ENCODE measurements at regions not wholly inside any gene's neighbourhood (a gene's known extent, or its start where the extent isn't known, plus 50 kb on each side); places are given as distances from the start of the nearest gene placed in this dataset.
"Not testable (repeated sequence)": the region's sequence is repeated elsewhere in the genome, so short reads cannot be mapped to it uniquely, and the experiment has no call there.

GRCh38 chr2:72001937-72002690 lies 145.5 kb downstream of the CYP26B1 start:
- DNase-seq, result no peak

- DNase-seq, result no peak
These were observed 147.6 kb downstream of the CYP26B1 start for GRCh38 chr2:72000110-72000509.

DNA sequence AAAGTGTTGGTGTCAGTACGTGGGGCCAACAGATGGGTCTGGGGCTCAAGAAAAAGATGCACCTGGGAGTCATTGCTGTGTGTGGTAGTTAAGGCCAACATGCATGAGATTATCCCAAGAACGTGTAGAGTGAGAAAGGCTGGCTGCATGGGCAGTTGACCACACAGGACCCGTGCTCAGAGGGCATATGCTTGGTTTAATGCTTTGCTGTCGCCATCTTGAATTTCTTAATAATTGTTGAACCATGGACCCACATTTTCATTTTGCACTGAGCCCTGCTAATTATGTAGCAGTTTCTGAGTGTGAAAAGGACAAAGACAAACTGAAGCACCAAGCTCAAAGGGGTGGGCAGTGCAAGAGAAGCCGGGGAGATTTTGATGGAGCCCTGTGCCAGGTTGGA lies 148.1 kb downstream of the CYP26B1 start:
- DNase-seq, result no peak

DNA sequence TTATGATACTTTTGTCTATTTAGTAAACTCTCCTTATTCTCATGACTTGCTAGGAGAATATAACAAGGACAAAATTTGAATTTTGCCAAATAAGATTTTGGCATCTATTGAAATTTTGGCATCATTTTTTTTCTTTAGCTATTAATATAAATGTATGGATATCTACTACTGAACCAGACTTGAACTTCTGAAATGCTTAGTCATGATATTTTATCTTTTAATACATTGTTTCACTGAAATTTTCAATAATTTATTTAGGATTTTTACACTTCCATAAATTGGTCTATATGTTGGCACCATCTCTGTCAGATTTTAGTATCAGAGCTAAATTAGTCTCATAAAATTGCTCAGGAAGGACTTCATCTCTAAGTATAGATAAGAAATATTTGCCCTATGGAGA lies 149.8 kb downstream of the CYP26B1 start:
- DNase-seq, result no peak

- DNase-seq, result peak; percentile 50
These were observed 152.5 kb downstream of the CYP26B1 start for GRCh38 chr2:71995067-71995665.

DNA sequence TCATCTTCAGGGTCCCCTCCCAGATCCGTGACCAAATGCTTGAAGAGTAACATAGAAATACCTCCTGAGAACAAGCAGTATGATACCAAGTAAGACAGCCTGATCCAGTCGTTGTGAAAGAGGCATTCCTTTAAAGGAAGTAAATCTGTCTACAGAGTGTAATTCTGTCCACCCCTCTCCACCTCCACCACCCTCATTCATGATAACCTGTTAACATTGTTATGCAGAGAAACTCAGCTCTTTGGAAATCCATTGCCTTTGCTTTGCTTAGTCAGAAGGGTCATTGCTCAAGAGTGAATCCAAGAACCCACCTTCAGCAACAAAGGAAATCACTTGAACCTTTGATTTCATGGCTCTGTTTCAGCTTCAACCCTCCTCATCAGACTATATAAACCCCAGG lies 155.6 kb downstream of the CYP26B1 start:
- no peak for DNase-seq

- DNase-seq, result no peak
These were observed 156.3 kb downstream of the CYP26B1 start for GRCh38 chr2:71991397-71991796.

- no peak for DNase-seq
These were observed 156.8 kb downstream of the CYP26B1 start for GRCh38 chr2:71990826-71991225.

- DNase-seq, result no peak
These were observed 157.5 kb downstream of the CYP26B1 start for GRCh38 chr2:71990122-71990521.

- no peak for DNase-seq
These were observed 158.0 kb downstream of the CYP26B1 start for GRCh38 chr2:71989671-71990070.

GRCh38 chr2:71988170-71988569 lies 159.5 kb downstream of the CYP26B1 start:
- DNase-seq, result no peak

DNA sequence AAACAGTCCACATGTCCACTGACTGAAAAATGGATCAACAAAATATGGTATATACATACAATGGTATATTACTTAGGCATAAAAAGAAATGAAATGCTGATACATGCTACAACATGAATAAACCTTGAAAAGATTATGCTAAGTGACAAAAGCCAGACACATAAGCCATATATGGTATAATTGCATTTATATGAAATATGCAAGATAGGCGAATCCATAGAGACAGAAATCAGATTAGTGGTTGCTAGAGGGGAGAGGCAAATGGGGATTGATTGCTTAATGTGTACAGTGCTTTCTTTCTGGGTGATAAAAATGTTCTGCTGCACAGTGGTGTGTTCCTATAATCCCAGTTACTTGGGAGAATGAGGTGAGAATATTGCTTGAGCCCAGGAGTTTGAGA lies 171.0 kb downstream of the CYP26B1 start:
- no peak for DNase-seq

DNA sequence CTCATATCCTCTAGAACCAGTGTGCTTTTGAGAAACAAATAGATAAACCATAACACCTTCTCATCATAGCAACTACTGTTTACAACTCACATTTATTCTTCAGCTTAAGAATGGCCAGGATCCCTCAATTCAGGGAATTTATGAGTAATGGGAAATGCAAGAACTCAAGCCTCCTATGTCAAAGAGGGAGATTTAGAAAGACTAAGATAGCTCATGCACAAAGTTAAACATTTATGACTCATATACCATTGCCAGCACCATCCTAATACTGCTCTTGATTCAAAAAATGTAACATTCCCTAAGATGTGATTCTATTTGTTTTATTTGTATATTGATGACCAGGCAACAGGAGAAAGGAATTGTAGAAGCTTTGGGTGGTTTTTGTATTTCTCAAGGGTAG lies 172.8 kb downstream of the CYP26B1 start:
- DNase-seq, result peak; percentile 29

- no peak for DNase-seq
These were observed 176.2 kb downstream of the CYP26B1 start for GRCh38 chr2:71971493-71971892.

DNA sequence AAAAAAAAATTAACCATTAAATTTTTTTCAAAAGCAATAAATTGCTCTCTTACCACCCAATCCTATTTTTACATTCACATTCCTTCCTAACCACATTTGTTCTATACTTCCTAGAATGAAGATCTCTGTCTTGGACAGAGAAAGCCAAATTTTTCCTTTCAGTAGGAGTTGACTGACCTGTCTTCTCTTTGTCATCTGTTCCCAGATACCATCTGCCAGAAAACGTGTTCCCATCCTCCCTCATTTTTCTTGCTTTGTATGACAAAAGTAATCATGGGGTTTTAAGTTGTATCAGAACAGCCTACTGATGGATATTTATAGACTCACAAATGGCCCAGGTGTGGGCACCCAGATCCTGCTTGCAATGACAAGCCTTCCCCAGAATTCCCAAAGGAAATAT lies 182.1 kb downstream of the CYP26B1 start:
- no peak for DNase-seq

GRCh38 chr2:71962911-71963694 lies 184.6 kb downstream of the CYP26B1 start:
- peak; percentile 53 for DNase-seq

- DNase-seq, result no peak
These were observed 185.3 kb downstream of the CYP26B1 start for GRCh38 chr2:71962350-71962749.

DNA sequence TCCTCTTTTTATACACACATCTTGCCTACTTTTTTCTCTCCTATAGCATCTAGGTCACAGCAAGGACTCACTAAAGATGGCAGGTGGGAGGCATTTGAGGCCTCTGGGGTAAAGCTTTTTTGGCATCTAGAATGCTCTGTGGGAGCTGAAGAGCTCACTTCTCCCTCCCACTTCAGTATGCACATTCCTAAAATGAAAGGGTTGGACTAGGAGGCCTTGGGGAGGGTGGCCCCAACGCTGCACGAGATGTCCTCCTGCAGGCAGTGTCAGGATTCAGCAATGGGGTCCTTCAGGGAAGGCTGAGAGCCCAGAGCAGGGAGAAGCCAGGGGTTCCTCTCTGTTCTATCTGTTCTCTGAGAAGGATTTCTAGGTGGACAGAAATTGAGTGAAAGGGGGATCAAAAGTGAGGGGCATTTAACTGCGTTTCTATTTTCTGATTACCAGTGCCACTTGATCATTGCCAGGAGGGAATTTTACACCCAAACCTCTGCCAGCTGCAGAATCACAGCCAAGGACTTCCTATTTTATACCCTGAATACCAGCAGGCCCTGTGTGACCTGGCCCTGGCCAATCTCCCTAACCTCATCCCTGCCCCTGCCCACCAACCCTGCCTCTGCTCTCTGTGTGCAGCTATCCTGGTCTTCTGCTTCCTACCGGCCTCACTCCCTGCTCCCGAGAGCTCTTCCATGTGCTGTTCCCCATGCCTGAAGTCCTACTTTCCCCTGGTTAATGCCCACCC lies 186.2 kb downstream of the CYP26B1 start:
- DNase-seq, result no peak

DNA sequence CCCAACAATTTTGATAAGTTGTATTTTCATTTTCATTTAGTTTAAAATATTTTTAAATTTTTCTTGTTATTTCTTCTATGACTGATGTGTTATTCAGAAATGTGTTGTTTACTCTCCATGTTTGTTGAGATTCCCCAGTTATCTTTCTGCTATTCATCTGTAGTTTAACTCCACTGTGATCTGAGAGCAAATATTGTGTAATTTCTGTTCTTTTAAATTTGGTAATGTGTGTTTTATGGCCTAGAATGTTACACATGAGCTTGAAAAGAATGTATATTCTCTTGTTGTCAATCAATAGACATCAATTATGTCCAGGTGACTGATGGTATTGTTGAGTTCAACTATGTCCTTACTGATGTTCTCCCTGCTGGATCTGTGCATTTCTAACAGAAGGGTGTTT lies 188.2 kb downstream of the CYP26B1 start:
- no peak for DNase-seq

DNA sequence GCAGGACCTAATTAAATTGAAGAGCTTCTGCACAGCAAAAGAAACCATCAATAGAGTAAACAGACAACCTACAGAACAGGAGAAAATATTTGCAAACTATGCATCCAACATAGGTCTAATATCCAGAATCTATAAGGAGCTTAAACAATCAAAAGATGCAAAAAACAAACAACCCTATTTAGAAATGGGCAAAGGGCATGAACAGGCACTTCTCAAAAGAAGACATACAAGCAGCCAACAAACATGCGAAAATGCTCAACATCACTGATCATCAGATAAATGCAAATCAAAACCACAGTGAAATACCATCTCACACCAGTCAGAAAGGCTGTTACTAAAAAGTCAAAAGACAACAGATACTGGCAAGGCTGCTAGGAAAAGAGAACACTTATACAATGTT lies 189.2 kb downstream of the CYP26B1 start:
- not testable (repeated sequence) for DNase-seq

GRCh38 chr2:71952572-71953188 lies 195.0 kb downstream of the CYP26B1 start:
- DNase-seq, result no peak

DNA sequence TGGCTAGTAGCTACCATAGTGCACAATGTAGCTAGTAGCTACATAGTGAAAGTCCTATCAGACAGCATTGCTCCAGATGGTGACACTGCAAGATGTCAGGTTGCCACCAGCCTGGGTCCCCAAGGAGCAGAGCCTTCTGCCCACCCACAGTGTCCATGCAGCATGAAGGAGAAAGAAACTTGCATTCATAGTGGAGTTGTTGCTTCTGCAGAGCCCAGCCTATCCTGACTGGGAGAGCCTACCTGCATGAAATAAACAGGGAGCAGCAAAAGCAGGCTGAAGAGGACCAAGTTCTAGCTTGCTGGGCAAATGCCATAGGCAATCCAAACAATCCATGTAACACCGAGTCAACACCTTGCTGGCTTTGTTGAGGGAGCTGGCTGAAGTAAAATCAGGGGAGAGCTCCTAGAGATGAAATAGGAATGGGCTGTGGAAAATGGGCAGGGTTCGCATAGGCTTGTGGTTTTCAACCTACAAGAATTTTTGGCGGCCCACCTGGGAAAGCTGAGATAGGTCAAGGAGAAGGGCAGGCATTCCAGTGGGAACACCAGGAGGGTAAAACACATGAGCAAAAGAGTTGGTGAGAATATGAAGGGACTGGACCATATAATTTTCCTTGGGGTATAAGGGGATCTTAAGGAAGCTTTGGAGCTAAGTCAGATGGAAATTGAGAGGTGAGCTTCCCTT lies 195.8 kb downstream of the CYP26B1 start:
- DNase-seq, result no peak
